Neural cell (in vitro differentiated cells): ENCODE measurements at regions not wholly inside any gene's neighbourhood (a gene's known extent, or its start where the extent isn't known, plus 50 kb on each side); places are given as distances from the start of the nearest gene placed in this dataset.

Experiments used
- H2AFZ ChIP-seq: fragments of 200-600, 300-800 bp; sonication (generic), shearing (Covaris generic); 2 replicates; pipeline ENCODE4 v1.6.0; 2014; ENCODE audit warnings: low read depth, mild to moderate bottlenecking, antibody characterized with exemption, low read length, moderate library complexity
- H3F3A ChIP-seq: fragments of 200-600 bp; shearing (Covaris generic); 2 replicates; pipeline ENCODE4 v1.6.1; 2016; ENCODE audit warnings: mild to moderate bottlenecking, moderate library complexity, mixed read lengths, antibody characterized with exemption, low read length; ENCODE audit not compliant: insufficient read depth, poor library complexity, severe bottlenecking
- H3K27ac ChIP-seq: fragments of 200-600, 300-800 bp; sonication (generic), shearing (Covaris generic); 2 replicates; pipeline ENCODE4 v1.5.1; 2014; ENCODE audit warnings: mild to moderate bottlenecking, low read length, moderate library complexity
- H3K27me3 ChIP-seq: fragments of 300-800, 200-600 bp; sonication (generic), shearing (Covaris generic); 2 replicates; pipeline ENCODE4 v1.6.0; 2014; ENCODE audit warnings: mild to moderate bottlenecking, low read depth, low read length, moderate library complexity; ENCODE audit not compliant: insufficient read depth
- H3K36me3 ChIP-seq: fragments of 300-800, 200-600 bp; sonication (generic), shearing (Covaris generic); 2 replicates; pipeline ENCODE4 v1.5.1; 2014; ENCODE audit warnings: mild to moderate bottlenecking, antibody characterized with exemption, low read length, moderate library complexity; ENCODE audit not compliant: insufficient read depth
- H3K4me2 ChIP-seq: fragments of 300-800, 200-600 bp; sonication (generic), shearing (Covaris generic); 2 replicates; pipeline ENCODE4 v1.6.0; 2014; ENCODE audit warnings: mild to moderate bottlenecking, low read length
- H3K4me3 ChIP-seq: fragments of 300-800, 200-600 bp; sonication (generic), shearing (Covaris generic); 2 replicates; pipeline ENCODE4 v1.5.1; 2014; ENCODE audit warnings: mild to moderate bottlenecking, low read length, moderate library complexity
- H3K79me2 ChIP-seq: fragments of 200-600 bp; shearing (Covaris generic); replicated peaks from 2 replicates; pipeline ENCODE4 v1.6.0; 2014; ENCODE audit warnings: mild to moderate bottlenecking, low read length, moderate library complexity; ENCODE audit not compliant: insufficient read depth
- H3K9ac ChIP-seq: fragments of 300-800, 200-600 bp; sonication (generic), shearing (Covaris generic); 2 replicates; pipeline ENCODE4 v1.6.1; 2016; ENCODE audit warnings: mild to moderate bottlenecking, low read length, mixed read lengths
- H3K9me2 ChIP-seq: fragments of 200-600 bp; shearing (Covaris generic); 2 replicates; pipeline ENCODE4 v1.6.1; 2016; ENCODE audit warnings: mild to moderate bottlenecking, low read length, mixed read lengths; ENCODE audit not compliant: insufficient read depth
- H3K9me3 ChIP-seq: fragments of 200-600, 300-800 bp; sonication (generic), shearing (Covaris generic); 2 replicates; pipeline ENCODE4 v1.6.1; 2016; ENCODE audit warnings: mild to moderate bottlenecking, mixed run types, low read length, moderate library complexity, mixed read lengths
- H4K20me1 ChIP-seq: fragments of 200-600 bp; shearing (Covaris generic); 2 replicates; pipeline ENCODE4 v1.6.1; 2016; ENCODE audit warnings: mild to moderate bottlenecking, mixed run types; ENCODE audit not compliant: insufficient read depth
- EP300 ChIP-seq: fragments of 450-650 bp; conservative IDR thresholded peaks from 2 replicates; pipeline ENCODE4 v1.6.1; 2014; ENCODE audit warnings: antibody characterized with exemption, mild to moderate bottlenecking, moderate library complexity; ENCODE audit not compliant: poor library complexity, severe bottlenecking
- EZH2 ChIP-seq: fragments of 200-600, 300-800 bp; shearing (Covaris generic), sonication (generic); IDR thresholded peaks from 2 replicates; pipeline ENCODE4 v1.6.1; 2014; ENCODE audit warnings: antibody characterized with exemption, low read length, borderline replicate concordance, mild to moderate bottlenecking; ENCODE audit not compliant: insufficient read depth, poor library complexity, severe bottlenecking
- MXI1 ChIP-seq: fragments of 450-650 bp; conservative IDR thresholded peaks from 2 replicates; pipeline ENCODE4 v1.6.1; 2014; ENCODE audit warnings: antibody characterized with exemption, mild to moderate bottlenecking; ENCODE audit not compliant: poor library complexity, severe bottlenecking
- POLR2AphosphoS5 ChIP-seq: IDR thresholded peaks from 2 replicates; pipeline ENCODE4 v1.6.1; 2012
- RAD21 ChIP-seq: fragments of 450-650 bp; conservative IDR thresholded peaks from 2 replicates; pipeline ENCODE4 v1.6.1; 2014; ENCODE audit warnings: antibody characterized with exemption, mild to moderate bottlenecking, moderate library complexity
- SMC3 ChIP-seq: fragments of 450-650 bp; conservative IDR thresholded peaks from 2 replicates; pipeline ENCODE4 v1.6.1; 2014; ENCODE audit warnings: antibody characterized with exemption, mild to moderate bottlenecking, moderate library complexity; ENCODE audit not compliant: poor library complexity
- TAF1 ChIP-seq: IDR thresholded peaks from 2 replicates; pipeline ENCODE4 v1.6.1; 2012; ENCODE audit warnings: low read depth
- TF ChIP-seq, protein P1 (sequence below): fragments of 450-650 bp; IDR thresholded peaks from 2 replicates; pipeline ENCODE4 v1.5.1; 2014; ENCODE audit warnings: antibody characterized with exemption, mild to moderate bottlenecking, moderate library complexity; ENCODE audit not compliant: poor library complexity, severe bottlenecking
- TF ChIP-seq, protein P2 (sequence below): IDR thresholded peaks from 2 replicates; pipeline ENCODE4 v1.6.1; 2012; ENCODE audit warnings: borderline replicate concordance

DNA sequence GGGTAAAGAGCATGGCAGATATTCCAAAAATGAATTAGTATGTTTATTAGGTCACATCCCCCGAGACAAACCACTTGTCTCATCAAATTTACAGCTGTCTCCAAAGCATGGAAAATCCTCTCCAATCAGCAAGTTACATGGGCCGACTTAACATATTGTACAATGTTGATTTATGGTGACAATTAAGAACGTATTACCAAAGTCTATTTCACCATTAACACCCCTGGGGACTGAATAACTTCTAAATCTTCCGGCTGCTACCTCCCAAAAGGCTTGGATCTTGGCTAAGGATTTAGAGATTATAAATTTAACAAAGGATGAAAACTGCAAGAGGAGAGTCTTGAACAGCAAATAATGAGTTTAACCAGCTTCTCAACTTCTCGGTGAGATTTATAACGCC, 311.9 kb downstream of the NPIPA8 start:
- Histone ChIP-seq H3K9me2 (no peaks in the 10 kb centered on the region), H3K4me3 (no peak overlapping the region), H3K27ac (no peak overlapping the region), H3K9me3 (no peaks in the 10 kb centered on the region), H3F3A (no peaks in the 10 kb centered on the region), H2AFZ (no peak overlapping the region), H3K27me3 (no peaks in the 10 kb centered on the region), H3K9ac (no peak overlapping the region), H3K4me2 (no peak overlapping the region), H4K20me1 (no peaks in the 10 kb centered on the region), H3K36me3 (no peaks in the 10 kb centered on the region), H3K79me2 (no peaks in the 10 kb centered on the region)
- no peak for TF ChIP-seq EP300
- no peak for TF ChIP-seq RAD21
- TF ChIP-seq, protein P1, sequence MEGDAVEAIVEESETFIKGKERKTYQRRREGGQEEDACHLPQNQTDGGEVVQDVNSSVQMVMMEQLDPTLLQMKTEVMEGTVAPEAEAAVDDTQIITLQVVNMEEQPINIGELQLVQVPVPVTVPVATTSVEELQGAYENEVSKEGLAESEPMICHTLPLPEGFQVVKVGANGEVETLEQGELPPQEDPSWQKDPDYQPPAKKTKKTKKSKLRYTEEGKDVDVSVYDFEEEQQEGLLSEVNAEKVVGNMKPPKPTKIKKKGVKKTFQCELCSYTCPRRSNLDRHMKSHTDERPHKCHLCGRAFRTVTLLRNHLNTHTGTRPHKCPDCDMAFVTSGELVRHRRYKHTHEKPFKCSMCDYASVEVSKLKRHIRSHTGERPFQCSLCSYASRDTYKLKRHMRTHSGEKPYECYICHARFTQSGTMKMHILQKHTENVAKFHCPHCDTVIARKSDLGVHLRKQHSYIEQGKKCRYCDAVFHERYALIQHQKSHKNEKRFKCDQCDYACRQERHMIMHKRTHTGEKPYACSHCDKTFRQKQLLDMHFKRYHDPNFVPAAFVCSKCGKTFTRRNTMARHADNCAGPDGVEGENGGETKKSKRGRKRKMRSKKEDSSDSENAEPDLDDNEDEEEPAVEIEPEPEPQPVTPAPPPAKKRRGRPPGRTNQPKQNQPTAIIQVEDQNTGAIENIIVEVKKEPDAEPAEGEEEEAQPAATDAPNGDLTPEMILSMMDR, result no peak
- TF ChIP-seq EZH2, result no peak
- TF ChIP-seq, protein P2, sequence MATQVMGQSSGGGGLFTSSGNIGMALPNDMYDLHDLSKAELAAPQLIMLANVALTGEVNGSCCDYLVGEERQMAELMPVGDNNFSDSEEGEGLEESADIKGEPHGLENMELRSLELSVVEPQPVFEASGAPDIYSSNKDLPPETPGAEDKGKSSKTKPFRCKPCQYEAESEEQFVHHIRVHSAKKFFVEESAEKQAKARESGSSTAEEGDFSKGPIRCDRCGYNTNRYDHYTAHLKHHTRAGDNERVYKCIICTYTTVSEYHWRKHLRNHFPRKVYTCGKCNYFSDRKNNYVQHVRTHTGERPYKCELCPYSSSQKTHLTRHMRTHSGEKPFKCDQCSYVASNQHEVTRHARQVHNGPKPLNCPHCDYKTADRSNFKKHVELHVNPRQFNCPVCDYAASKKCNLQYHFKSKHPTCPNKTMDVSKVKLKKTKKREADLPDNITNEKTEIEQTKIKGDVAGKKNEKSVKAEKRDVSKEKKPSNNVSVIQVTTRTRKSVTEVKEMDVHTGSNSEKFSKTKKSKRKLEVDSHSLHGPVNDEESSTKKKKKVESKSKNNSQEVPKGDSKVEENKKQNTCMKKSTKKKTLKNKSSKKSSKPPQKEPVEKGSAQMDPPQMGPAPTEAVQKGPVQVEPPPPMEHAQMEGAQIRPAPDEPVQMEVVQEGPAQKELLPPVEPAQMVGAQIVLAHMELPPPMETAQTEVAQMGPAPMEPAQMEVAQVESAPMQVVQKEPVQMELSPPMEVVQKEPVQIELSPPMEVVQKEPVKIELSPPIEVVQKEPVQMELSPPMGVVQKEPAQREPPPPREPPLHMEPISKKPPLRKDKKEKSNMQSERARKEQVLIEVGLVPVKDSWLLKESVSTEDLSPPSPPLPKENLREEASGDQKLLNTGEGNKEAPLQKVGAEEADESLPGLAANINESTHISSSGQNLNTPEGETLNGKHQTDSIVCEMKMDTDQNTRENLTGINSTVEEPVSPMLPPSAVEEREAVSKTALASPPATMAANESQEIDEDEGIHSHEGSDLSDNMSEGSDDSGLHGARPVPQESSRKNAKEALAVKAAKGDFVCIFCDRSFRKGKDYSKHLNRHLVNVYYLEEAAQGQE, result no peak
- no peak for TF ChIP-seq SMC3
- no peak for TF ChIP-seq MXI1
- no peak for TF ChIP-seq POLR2AphosphoS5
- no peak for TF ChIP-seq TAF1

- no peaks in the 10 kb centered on the region for H3K79me2 ChIP-seq
These were observed 318.2 kb downstream of the NPIPA8 start for GRCh38 chr16:18018376-18018775.

More at GRCh38 chr16:18018376-18018775, 318.2 kb downstream of the NPIPA8 start:
- no peak overlapping the region for H3K9ac ChIP-seq
- H3K27ac ChIP-seq, result no peak overlapping the region
- no peaks in the 10 kb centered on the region for H3K9me2 ChIP-seq
- H3K4me2 ChIP-seq, result no peak overlapping the region
- H3K36me3 ChIP-seq, result no peaks in the 10 kb centered on the region
- no peak overlapping the region for H2AFZ ChIP-seq
- TF ChIP-seq EZH2 (no peak), POLR2AphosphoS5 (no peak), EP300 (no peak), MXI1 (no peak), SMC3 (no peak), RAD21 (no peak), TAF1 (no peak)
- TF ChIP-seq, protein P2, result no peak
- TF ChIP-seq, protein P1, result no peak
- no peaks in the 10 kb centered on the region for H3F3A ChIP-seq
- H4K20me1 ChIP-seq, result no peaks in the 10 kb centered on the region
- H3K4me3 ChIP-seq, result no peak overlapping the region
- no peaks in the 10 kb centered on the region for H3K9me3 ChIP-seq
- no peaks in the 10 kb centered on the region for H3K27me3 ChIP-seq
